ENCODE measurements at regions not wholly inside any gene's neighbourhood (a gene's known extent, or its start where the extent isn't known, plus 50 kb on each side); places are given as distances from the start of the nearest gene placed in this dataset.

- Histone ChIP-seq H3K4me3 (ENCODE audit: low read depth in 1 of 2, low read length in 2 of 2) (no peak overlapping the region), H3K27ac (ENCODE audit: low read depth, low read length) (no peak overlapping the region), H3K27me3 (ENCODE audit: control insufficient read depth in 1 of 2, insufficient read depth in 2 of 2, low read length in 2 of 2) (no peaks in the 10 kb centered on the region), H3K4me1 (ENCODE audit: control insufficient read depth in 1 of 2, insufficient read depth in 2 of 2, low read length in 2 of 2) (no peaks in the 10 kb centered on the region), H3K9me3 (ENCODE audit: control insufficient read depth in 1 of 2, low read length in 2 of 2) (no peaks in the 10 kb centered on the region), H3K36me3 (ENCODE audit: control insufficient read depth in 1 of 2, insufficient read depth in 2 of 2, low read length in 2 of 2) (no peaks in the 10 kb centered on the region), H3K9ac (ENCODE audit: low read depth in 1 of 2, low read length in 2 of 2) (no peak overlapping the region)
Measured at GRCh38 chr13:23129331-23129730, 51.4 kb upstream of the SGCG start.

Data from duodenal mucosa (tissue), 2 donors.